ENCODE measurements at regions not wholly inside any gene's neighbourhood (a gene's known extent, or its start where the extent isn't known, plus 50 kb on each side); places are given as distances from the start of the nearest gene placed in this dataset.

DNA sequence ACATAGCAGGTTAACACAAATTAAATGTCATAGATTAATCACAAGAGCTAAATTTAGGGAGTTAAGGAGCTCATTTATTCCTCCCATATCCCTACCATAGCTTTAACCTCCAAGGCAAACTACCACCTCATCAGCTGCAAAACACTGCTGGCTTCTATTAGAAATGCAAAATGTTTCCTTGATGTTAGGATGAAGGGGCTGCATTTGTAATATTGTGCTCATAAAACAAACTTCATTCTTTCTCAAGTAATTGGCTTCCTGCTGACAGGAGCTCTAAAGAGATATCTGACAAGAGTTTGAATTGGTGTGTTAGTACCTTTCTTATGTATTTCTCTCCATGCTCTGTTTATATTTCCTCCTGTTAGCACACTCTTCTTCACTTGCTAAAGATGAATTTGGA is 152.1 kb downstream of the OLFM4 start:
- Histone ChIP-seq H3K9me1 (replicated peaks; ENCODE audit: control insufficient read depth, extremely low read depth, insufficient read depth, low read length) (no peaks in the 10 kb centered on the region), H3K9ac (replicated peaks; ENCODE audit: extremely low read depth, insufficient read depth, low read length) (no peak overlapping the region), H3K4me1 (ENCODE audit: control insufficient read depth, extremely low read depth, insufficient read depth, low read length) (no peaks in the 10 kb centered on the region), H3K4me2 (ENCODE audit: insufficient read depth, low read length) (no peak overlapping the region), H3K9me3 (replicated peaks; ENCODE audit: control insufficient read depth, insufficient read depth, low read length) (no peaks in the 10 kb centered on the region), H3K79me2 (ENCODE audit: control insufficient read depth, insufficient read depth, low read length) (no peaks in the 10 kb centered on the region), H4K20me1 (replicated peaks; ENCODE audit: control insufficient read depth, extremely low read depth, insufficient read depth, low read length) (no peaks in the 10 kb centered on the region), H3K4me3 (replicated peaks in 1 of 3; ENCODE audit: insufficient read depth in 1 of 3, low read depth in 1 of 3, low read length in 3 of 3) (no peak overlapping the region), H3K36me3 (ENCODE audit: control insufficient read depth in 2 of 2, extremely low read depth in 1 of 2, insufficient read depth in 2 of 2, low read length in 2 of 2) (no peaks in the 10 kb centered on the region), H3K27me3 (ENCODE audit: control insufficient read depth in 2 of 2, insufficient read depth in 2 of 2, low read length in 2 of 2) (no peaks in the 10 kb centered on the region), H3K27ac (ENCODE audit: insufficient read depth, low read depth, low read length) (no peak overlapping the region), H2AFZ (ENCODE audit: low read depth, low read length) (no peak overlapping the region)
- DNase-seq (ENCODE audit: low read depth, low spot score), result no peak
- intact Hi-C loops (cut with micrococcal nuclease) (no loop called here), dilution Hi-C loops (cut with MboI; ENCODE audit: extremely low pct_ligation_motif_present, low sequenced_read_pairs) (no loop called here)
- ChIA-PET POLR2A (no interaction called here), CTCF (no interaction called here)
- FAIRE-seq, result no peak
- no peak for TF ChIP-seq POLR2A (IDR thresholded peaks at IDR 0.05; ENCODE audit: low read depth, low read length)
- no peak for TF ChIP-seq MAX (IDR thresholded peaks at IDR 0.05; ENCODE audit: insufficient read depth, insufficient read length)
- no TSS peak for BruUV-seq (replicated peaks)

- Histone ChIP-seq H4K20me1 (replicated peaks; ENCODE audit: control insufficient read depth, extremely low read depth, insufficient read depth, low read length) (no peaks in the 10 kb centered on the region), H3K4me1 (ENCODE audit: control insufficient read depth, extremely low read depth, insufficient read depth, low read length) (no peaks in the 10 kb centered on the region), H3K27ac (ENCODE audit: insufficient read depth, low read depth, low read length) (no peak overlapping the region), H2AFZ (ENCODE audit: low read depth, low read length) (no peak overlapping the region), H3K79me2 (ENCODE audit: control insufficient read depth, insufficient read depth, low read length) (no peaks in the 10 kb centered on the region), H3K9me1 (replicated peaks; ENCODE audit: control insufficient read depth, extremely low read depth, insufficient read depth, low read length) (no peaks in the 10 kb centered on the region), H3K27me3 (ENCODE audit: control insufficient read depth in 2 of 2, insufficient read depth in 2 of 2, low read length in 2 of 2) (no peaks in the 10 kb centered on the region), H3K36me3 (ENCODE audit: control insufficient read depth in 2 of 2, extremely low read depth in 1 of 2, insufficient read depth in 2 of 2, low read length in 2 of 2) (no peaks in the 10 kb centered on the region), H3K4me2 (ENCODE audit: insufficient read depth, low read length) (no peak overlapping the region), H3K9me3 (replicated peaks; ENCODE audit: control insufficient read depth, insufficient read depth, low read length) (no peaks in the 10 kb centered on the region), H3K4me3 (replicated peaks in 1 of 3; ENCODE audit: insufficient read depth in 1 of 3, low read depth in 1 of 3, low read length in 3 of 3) (no peak overlapping the region), H3K9ac (replicated peaks; ENCODE audit: extremely low read depth, insufficient read depth, low read length) (no peak overlapping the region)
- FAIRE-seq (no peak), DNase-seq (ENCODE audit: low read depth, low spot score) (no peak)
- TF ChIP-seq EZH2 (IDR thresholded peaks at IDR 0.05; ENCODE audit: borderline replicate concordance, low read depth, low read length, severe bottlenecking) (no peak), FOS (IDR thresholded peaks at IDR 0.05; ENCODE audit: borderline replicate concordance, insufficient read depth, low read length) (no peak), MAX (IDR thresholded peaks at IDR 0.05; ENCODE audit: insufficient read depth, insufficient read length) (no peak), POLR2A (IDR thresholded peaks at IDR 0.05; ENCODE audit: low read depth, low read length) (no peak), POLR2AphosphoS5 (IDR thresholded peaks at IDR 0.05; ENCODE audit: insufficient read depth, low read depth, low read length) (no peak), GATA2 (IDR thresholded peaks at IDR 0.05; ENCODE audit: insufficient read depth, insufficient read length, low read depth, low read length) (no peak), MYC (IDR thresholded peaks at IDR 0.05; ENCODE audit: low read depth, low read length) (no peak), JUN (IDR thresholded peaks at IDR 0.05; ENCODE audit: borderline replicate concordance, insufficient read depth, insufficient read length, low read depth) (no peak)
- TF ChIP-seq, protein P1, sequence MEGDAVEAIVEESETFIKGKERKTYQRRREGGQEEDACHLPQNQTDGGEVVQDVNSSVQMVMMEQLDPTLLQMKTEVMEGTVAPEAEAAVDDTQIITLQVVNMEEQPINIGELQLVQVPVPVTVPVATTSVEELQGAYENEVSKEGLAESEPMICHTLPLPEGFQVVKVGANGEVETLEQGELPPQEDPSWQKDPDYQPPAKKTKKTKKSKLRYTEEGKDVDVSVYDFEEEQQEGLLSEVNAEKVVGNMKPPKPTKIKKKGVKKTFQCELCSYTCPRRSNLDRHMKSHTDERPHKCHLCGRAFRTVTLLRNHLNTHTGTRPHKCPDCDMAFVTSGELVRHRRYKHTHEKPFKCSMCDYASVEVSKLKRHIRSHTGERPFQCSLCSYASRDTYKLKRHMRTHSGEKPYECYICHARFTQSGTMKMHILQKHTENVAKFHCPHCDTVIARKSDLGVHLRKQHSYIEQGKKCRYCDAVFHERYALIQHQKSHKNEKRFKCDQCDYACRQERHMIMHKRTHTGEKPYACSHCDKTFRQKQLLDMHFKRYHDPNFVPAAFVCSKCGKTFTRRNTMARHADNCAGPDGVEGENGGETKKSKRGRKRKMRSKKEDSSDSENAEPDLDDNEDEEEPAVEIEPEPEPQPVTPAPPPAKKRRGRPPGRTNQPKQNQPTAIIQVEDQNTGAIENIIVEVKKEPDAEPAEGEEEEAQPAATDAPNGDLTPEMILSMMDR (IDR thresholded peaks at IDR 0.05; ENCODE audit: extremely low read depth in 1 of 2, insufficient read depth in 1 of 2, low read depth in 1 of 2, low read length in 2 of 2), result no peak
- no TSS peak for BruUV-seq (replicated peaks)
- intact Hi-C loops (cut with micrococcal nuclease) (no loop called here), dilution Hi-C loops (cut with MboI; ENCODE audit: extremely low pct_ligation_motif_present, low sequenced_read_pairs) (no loop called here)
- ChIA-PET CTCF (no interaction called here), POLR2A (no interaction called here)
Measured at GRCh38 chr13:53182724-53183123, 154.1 kb downstream of the OLFM4 start.
